ENCODE measurements at regions not wholly inside any gene's neighbourhood (a gene's known extent, or its start where the extent isn't known, plus 50 kb on each side); places are given as distances from the start of the nearest gene placed in this dataset.

DNA sequence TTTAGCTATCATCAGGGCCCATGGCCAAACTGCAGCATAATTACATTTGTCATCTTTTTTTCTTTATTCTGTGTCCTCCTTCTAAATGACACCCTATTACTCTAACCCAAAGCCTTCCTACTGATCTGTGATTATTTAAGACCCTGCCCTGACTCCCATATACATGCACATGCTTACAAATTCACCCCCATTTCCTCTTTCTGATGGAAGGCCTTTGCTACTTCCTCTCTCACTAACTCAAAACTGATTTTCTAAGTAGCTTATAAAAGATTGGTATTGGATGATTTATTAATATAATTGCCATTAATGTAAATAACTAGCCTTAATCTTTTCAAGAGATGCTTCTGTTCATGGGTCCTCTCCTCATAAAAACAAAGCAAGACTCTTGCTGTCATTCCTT lies 179.2 kb downstream of the EDEM1 start:
- TF ChIP-seq, protein P1, sequence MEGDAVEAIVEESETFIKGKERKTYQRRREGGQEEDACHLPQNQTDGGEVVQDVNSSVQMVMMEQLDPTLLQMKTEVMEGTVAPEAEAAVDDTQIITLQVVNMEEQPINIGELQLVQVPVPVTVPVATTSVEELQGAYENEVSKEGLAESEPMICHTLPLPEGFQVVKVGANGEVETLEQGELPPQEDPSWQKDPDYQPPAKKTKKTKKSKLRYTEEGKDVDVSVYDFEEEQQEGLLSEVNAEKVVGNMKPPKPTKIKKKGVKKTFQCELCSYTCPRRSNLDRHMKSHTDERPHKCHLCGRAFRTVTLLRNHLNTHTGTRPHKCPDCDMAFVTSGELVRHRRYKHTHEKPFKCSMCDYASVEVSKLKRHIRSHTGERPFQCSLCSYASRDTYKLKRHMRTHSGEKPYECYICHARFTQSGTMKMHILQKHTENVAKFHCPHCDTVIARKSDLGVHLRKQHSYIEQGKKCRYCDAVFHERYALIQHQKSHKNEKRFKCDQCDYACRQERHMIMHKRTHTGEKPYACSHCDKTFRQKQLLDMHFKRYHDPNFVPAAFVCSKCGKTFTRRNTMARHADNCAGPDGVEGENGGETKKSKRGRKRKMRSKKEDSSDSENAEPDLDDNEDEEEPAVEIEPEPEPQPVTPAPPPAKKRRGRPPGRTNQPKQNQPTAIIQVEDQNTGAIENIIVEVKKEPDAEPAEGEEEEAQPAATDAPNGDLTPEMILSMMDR (IDR thresholded peaks at IDR 0.05), result no peak
- TF ChIP-seq POLR2A (IDR thresholded peaks at IDR 0.05), result no peak

Data from testis (tissue), 2 donors.